ENCODE measurements at regions not wholly inside any gene's neighbourhood (a gene's known extent, or its start where the extent isn't known, plus 50 kb on each side); places are given as distances from the start of the nearest gene placed in this dataset.
"Not testable (repeated sequence)": the region's sequence is repeated elsewhere in the genome, so short reads cannot be mapped to it uniquely, and the experiment has no call there.

DNA sequence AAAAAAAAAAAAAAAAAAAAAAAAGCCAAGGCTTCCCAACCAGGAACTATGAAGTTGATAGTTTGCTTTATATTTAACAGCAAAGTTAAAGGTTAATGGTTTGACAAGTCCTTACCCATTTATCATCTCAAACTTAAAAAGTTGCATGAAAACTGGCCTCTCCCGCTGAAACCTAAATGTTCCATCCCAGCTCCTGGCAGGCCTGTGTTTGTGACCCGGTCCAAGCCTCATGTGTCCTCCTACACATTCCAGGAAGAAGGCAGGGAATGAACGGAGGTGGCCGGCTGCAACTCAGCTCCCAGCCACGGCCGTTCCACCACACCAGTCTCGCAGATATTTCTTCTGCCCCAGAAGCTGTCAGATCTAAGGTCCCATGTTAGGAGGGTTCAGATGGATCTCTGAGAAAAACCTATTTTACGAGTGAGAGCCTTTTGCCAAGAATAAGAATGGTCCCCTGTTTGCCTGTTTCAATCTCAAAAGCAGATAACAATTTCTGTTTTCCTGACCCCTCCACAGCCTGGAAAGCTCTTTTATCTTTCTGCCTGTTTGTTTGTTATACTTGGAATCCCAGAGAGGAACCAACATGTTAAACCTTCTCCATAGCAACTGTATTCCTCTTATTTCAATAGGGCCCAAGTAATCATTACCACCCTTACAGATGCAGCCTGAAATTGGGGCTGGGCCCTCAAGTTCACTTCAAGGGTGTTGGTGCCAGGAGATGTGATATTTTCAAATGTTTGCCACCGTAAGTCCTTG lies 56.5 kb downstream of the KCTD12 start:
- no peak for DNase-seq

DNA sequence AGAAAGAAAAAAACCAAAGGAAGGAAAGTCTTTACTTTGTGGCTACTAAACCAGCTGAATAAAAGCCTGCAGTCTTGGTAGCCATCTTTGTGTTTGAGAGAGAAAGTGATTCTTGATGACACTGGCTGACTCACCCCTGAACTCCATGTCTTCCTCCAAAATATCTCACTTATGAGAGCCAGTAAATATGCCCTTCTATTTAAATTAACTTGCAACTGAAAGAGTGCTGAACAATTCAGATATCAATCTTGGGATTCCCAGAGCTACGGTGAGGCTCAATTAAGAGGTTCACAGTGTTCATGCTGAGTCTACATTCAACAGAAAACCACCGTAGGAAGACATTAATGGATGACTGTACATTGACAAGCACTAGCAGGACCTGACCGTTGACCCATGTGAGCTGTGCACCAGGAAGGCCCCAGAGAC lies 57.9 kb downstream of the KCTD12 start:
- no peak for DNase-seq

DNA sequence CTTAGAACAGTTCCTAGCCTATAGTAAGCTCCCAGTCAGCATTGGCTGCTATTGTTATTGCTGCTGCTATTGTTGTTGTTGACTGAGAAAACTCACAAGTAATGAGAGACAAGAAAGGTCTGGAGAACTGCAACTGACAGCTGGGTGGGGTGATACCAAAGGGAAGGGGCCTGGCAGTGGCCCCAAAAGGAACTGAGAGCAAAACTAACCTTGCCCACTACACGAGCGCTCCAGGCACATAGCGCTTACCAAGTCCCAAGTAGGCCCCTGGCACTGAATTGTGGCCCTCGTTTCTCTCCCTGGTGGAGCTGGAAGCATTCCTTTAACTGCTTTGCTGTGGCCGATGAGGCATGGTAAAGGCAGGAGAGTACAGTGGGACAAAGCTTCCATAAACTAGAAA lies 59.7 kb downstream of the KCTD12 start:
- no peak for DNase-seq

DNA sequence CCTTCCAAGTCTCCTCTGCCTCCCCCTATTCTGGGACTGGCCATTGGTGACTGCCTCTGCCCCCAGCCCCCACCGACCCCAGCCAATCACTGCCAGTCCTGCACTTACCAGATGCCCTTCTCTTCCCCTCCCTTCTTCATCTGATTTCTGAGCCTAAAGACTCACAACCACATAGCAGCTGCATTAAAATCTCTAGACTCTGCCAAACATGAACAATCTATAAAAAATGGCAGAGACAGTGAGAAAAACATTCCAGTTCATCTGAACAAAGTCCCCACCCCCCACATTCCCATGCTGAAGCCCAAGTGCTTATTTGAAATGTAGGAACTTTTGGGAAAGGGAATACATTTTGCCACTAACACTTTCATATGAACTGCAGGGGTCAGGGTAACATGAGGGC lies 60.8 kb downstream of the KCTD12 start:
- no peak for DNase-seq

DNA sequence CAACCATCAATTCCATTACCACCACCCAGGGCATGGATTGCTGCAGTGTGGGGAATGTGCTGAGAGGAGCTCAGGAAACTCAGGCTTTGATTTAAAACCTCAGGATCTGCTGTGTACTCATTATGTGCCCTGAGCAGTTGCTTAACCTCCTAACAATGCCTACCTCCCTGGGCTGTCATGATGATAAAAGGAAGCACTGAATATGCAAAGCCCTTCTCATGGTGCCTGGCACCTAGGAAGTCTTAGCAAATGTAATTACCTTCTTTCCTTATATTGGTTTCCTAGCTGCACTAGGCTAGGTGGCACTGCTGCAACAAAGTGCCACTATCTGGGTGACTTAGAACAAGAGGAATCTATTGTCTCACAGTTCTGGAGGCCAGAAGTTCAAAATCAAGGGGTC lies 62.2 kb downstream of the KCTD12 start:
- DNase-seq: no peak

DNA sequence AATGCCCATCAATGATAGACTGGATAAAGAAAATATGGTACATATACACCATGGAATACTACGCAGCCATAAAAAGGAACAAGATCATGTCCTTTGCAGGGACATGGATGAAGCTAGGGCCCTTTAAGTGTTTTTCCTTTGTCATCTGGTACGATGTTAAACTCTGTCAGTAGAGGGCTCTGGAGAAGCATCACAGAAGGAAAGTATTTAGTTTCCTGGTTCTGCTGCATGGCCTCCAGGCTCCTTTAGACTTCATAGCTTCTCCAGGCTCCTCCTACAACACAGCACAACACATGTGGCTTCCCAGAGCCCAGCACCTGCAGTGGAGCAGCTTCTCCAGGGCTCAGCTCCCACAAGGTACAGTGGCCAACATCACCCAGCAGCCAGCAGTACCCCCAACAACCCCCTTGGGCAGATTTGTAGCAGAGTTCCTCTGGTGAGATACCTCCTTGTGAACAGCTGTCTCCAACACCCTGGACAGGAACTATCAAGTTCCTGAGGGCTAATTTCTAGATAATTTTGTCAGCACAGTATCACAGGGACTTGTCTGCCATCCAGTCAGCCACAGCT lies 63.4 kb downstream of the KCTD12 start:
- no peak for DNase-seq

DNA sequence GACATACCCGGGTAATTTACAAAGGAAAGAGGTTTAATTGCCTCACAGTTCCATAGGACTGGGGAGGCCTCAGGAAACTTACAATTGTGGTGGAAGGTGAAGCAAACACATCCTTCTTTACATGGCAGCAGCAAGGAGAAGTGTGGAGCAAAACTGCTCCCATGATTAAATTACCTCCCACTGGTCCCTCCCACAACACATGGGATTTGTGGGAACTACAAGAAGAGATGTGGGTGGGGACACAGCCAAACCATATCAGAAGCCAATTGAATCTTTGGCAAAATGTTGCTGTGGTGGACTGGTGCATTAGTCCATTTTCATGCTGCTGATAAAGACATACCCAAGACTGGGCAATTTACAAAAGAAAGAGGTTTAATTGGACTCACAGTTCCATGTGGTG lies 65.0 kb downstream of the KCTD12 start:
- not testable (repeated sequence) for DNase-seq

DNA sequence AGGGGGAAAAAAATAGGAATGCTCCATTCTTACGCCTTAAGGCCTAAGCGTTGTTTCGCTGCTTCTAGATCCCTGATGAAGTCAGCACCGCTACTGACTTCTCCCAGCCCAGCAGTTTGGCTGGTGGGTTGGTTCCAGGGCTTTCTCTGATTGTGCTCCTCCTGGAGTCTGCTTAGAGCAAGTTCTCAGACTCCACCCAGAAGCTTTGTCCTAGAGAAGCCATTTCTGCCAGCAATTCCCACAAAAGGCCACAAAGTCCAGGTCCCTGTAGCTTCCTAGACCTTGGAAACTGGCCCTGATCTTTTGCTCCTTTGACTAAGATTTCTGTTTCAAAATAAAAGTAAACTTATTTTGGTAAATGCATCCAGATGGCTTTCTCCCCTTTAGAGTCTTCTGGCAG lies 65.4 kb downstream of the KCTD12 start:
- no peak for DNase-seq

DNA sequence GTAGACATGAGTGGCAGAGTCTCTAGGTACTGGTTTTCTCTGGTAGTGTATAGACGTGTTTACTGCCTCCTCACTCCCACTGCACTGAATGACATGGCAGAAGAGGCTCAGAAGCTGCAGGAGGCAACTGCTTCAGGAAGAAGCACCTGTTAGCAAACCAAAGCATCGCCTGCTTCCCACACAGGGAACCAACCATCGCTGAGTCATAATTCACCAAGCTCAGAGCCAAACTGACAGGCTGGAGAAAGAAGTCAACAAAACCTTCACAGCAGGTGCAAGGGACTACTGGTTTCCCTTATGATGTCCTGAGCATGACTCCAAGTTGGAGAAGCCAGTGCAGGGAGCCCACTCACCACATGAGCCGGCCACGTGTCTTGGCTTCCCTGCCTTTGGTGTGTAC lies 69.8 kb downstream of the KCTD12 start:
- no peak for DNase-seq

DNA sequence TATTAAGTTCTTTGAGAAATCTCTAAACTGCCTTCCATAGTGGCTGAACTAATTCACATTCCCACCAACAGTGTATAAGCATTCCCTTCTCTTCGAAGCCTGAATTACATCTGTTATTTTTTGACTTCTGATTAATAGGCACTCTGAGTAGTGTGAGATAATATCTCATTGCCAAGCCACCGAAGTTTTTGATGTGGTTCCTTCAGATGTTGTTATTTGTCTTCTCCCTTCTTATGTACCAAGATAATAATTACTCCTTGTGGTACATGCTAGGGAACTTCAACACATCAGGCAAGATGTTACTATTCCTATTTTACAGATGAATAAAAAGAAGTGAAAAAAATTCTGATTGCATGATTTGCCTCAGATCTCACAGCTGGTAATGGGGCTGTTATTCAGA lies 70.9 kb downstream of the KCTD12 start:
- no peak for DNase-seq

DNA sequence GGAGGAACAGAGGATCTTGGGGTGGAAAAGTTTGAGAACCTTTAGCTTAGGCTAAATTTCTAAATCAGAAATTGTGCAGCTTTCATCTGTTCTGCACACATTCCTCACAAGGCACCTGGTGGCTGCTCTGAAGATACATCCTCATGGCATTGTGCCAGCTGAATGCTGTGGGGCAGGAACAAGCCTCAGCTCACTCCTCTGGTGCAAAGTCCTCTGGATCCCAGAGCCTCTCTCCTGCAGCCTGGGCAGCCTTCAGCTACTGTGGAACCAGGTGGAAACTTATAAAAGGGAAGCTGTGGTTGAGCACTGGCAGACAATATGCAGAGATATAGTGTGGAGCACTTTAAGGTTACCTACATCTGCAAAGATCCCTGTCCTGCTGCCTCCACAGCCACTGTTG lies 72.3 kb downstream of the KCTD12 start:
- no peak for DNase-seq

DNA sequence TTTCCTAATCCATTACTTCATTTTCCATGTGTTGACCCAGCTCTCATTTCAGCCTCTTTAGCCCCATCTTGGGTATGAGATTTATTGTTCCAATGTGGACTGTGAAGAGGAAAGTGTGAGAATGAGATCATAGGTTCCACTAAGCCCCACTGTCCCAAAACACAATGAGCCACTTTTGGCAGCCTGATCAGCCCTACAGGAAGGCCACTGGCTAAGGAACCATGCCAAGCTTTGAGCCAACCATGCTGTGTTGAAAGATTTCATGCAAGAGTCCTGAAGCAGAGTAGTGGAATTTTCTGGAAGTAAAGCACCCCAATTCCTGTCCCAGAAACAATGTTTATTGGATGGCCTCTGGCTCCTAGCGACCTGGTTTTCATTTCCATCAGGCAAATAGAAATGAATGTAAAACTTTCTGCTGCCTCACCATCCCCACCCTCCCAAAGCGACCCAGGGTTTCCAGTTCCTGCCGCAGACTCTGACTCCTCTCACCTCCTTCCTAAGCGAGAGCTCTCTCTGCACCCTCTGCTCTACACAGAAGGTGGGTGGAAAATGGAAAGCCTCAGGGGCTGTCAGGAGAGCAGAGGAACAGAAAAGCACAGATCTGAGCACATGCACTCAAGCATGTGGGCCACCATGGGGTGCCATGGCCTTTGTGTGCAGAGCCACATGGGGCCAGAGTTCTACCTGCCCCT lies 73.1 kb downstream of the KCTD12 start:
- no peak for DNase-seq

DNA sequence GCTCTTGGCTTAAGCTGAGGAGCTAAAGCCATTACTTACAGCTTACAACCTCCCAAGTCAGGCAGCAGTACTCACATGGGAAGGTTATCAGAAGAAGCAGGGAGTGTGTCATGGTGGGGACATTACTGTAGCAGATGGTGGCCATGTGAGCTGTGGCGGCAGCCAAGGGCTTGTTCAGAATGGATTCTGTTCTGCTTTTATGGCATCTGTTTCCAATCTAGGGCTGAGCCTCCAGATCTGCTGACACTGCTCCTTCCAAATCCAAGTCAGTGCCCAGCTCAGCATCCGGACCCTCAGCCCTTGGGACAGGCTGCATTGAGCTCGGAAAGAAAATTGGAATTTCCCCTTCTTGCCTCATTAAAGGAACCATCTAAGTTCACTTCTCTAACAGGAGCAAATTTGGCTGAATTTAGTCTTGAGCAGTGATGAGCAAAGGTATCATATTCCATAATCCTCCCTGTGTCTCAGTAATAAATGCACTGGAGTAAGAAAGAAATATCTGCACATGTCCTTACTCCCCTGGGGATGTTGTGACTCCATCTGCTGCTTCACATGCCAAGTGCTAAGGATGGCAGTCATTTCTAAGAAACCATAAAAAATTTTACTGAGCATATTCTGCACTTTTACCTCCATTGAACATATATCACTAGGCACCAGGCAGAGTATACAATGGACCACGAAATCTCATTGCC lies 73.9 kb downstream of the KCTD12 start:
- no peak for DNase-seq

DNA sequence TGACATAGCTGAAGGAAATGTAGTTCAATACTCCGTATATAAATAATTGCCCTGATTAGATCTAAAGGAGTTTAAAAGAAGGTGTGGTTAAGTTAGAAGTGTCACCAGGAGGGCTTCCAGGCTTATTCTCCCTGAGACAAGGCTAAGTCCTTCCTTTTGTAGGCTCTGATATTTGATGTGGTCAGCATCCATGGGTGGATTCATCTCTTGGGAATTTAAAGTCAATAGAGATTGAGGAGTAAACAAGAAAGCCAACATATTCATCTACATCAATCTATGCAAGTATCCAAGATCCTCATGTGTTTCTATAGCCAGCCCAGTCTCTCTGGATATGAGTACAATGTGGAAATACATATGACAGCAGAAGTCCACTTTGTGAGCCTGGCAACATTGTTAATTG lies 76.8 kb downstream of the KCTD12 start:
- DNase-seq: no peak

DNA sequence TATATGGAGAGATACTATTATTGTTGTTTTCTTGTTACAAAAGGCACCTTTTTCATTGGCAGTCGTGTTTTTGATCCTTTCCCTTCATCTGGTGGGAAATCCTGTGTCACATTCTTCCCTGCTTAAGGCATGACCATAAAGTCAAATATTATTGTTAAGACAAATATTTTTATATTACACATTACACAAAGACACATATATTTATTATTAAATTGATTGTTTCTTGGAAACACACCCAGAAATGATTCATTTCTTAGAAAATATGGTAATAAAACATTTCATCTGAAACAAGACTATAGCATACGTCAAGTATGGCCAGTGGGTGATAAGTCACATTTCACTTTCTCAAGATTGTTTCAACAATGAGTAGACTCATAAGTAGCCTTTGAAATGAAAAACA lies 77.3 kb downstream of the KCTD12 start:
- DNase-seq: no peak

DNA sequence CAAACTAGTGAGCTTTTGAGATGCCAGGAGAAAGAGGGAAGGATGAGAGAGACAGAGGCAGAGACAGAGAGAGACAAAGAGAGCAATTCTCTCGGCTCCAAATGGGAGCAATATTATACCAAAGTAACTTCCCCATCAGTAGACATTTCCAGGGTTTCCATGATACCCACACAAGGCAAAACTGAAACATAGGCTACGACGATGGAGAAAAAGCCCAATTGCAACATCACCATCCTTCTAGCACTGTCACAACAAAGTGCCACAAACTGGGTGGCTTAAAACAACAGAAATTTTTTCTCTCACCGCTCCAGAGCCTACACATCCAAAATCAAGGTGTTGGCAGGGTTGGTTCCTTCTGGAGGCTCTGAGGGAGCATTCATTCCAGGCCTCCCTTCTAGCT lies 81.4 kb downstream of the KCTD12 start:
- DNase-seq: no peak

DNA sequence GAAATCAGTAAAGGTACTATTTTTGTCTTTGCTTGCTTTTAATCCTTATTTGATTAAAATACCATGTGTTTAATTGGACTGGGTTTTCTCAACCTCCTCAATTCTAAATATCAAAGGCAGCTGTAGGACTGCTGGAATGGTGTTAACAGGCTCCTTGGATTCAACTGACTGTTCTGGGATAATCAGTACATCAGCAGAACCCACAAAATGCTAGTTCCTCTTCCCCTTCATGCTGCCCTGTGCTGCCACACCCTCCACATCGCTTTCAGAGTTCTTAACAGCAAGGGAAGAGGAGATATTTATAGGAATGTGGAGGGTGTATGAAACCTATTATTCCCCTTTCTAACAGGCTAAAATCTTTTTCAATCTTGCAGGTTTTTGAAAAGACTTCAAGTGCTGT lies 82.4 kb downstream of the KCTD12 start:
- DNase-seq: no peak

DNA sequence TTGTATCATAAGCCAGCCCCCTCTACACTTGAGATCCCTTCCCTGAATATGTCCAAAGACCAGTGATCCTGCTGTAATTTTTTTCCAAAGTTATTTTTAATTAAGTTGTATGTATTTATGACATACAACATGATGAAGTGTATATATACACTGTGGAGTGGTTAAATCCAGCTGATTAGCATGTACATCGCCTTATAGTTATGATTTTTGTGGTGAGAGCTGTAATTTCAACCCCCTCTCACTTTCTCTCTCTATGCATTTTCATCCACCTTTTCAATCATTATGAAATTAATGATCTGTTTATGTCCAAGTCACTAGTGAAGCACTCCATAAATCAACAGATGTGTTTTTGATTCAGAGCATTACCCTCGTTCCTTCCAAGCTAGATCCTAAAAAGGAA lies 85.3 kb downstream of the KCTD12 start:
- no peak for DNase-seq

DNA sequence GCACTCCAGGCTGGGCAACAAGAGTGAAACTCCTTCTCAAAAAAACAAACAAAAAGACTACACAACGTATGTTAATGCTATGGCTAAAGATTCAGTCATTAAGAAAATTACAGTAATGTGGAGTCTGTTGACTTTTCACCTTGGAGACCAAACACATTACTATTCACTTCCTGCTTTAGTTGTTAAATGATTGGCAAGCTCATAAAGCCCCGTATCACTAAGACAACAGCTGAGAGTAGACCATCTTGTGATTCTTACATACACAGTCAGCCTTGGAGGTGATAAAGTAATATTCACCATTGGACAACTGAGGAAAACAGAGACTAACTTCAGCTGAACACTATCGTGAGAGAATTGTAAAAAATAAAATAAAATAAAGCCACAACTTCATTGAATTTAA lies 86.5 kb downstream of the KCTD12 start:
- no peak for DNase-seq

DNA sequence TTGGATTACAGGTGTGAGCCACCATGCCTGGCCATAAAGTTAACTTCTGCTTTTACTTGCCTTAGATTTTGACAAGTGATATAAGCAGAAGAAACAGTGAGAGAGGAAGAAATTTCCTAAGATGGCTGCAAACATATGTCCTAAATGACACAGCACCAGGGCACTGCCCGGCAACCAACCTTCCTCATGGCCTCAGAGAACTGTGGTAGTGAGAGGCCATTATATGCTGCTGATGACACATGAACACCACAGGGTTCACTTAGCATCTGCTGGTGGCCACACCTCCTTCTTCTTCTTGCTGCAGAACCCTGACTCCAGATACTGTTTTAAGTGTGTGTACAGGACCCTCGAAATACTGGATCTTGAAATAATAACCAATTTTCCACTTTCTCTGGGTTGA lies 88.2 kb downstream of the KCTD12 start:
- DNase-seq: no peak

DNA sequence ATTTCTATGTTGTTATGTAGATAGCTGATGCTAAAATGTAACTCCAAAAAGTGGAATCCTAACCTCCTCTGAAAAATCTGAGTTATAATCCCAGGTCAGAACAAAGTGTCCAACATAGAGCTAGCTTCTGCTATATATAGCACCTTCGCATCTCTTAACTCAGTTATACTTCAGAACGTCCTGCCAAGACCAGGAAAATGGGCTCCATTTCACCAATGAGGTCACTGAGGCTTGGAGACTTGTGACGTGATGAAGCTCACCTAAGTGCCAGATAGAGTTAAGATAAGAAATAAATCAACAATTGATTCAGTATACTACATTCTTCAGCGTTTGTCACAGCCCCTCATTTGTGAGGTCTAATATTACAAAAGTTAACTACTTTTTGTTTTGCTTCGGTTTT lies 88.8 kb downstream of the KCTD12 start:
- no peak for DNase-seq

DNA sequence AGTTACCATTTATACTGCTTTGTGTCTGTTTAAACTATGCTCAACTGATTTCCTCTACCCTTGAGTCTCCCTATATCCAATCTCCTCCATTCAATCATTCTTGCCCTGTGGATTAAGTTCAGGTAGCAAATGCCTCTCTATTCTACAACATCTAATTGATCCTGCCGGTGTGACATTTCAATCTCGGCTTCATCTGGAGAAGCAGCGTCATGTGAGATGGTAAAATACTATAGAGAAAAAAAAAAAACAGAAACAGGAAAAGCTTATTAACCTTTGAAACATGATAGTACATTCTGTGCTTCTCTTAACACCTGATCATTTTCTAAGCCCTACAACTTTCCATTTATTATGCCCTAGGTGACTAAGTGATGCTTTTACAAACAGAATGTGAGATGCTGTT lies 89.4 kb downstream of the KCTD12 start:
- DNase-seq: no peak

DNA sequence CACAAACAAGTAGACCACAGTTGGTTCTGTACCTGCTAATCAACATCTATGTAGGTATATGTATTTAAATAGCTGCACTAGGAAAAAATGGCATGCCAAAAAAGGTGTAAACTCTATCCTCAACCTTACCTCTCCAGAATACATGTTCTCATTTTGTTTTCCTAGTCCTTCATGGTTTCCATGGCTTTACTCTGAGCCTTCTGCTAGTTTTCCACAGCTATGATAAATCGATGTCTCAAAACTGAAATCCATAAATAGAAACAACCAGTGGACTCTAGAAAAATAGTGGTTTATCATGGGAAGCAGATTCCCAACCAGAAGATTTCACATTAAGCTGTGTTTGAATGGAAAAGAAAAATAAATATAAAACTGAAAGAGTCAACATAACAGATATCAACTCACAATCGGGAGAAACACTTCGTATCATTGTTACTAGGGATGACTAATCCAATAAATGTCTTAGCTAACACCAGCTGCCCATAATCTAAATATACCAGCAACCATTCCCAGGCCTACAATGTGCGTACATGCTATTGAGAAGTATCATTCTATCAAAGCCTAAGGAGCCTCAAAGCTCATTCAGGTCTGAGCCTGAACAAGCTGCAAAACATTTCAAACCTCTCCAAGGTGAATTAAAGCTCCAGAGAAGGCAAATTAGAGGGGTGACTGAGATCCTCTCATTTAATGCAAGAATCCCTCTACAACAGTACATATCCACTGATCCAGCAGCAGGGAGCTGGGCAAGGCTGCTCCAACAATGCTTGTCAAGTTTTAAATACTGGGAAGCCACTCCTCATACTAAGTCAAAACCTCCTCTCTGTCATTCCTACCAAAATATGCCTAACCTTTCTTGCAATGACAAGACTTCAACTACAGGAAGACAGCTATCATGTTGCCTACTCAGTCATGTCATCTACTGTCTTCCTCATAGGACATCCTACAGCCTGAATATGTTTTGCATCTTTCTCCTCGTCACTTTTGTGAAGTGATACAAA lies 90.2 kb downstream of the KCTD12 start:
- no peak for DNase-seq
